ENCODE measurements at regions not wholly inside any gene's neighbourhood (a gene's known extent, or its start where the extent isn't known, plus 50 kb on each side); places are given as distances from the start of the nearest gene placed in this dataset.

- Histone ChIP-seq H4K20me1 (ENCODE audit: insufficient read depth, low read length) (no peaks in the 10 kb centered on the region), H3K27ac (ENCODE audit: low read length) (no peak overlapping the region), H3K4me2 (ENCODE audit: low read length) (no peak overlapping the region), H3K27me3 (ENCODE audit: low read depth, low read length) (peaks cover 6% of the 10 kb centered on the region; the same call in 1 of the 2 replicates), H3K36me3 (replicated peaks; ENCODE audit: low read depth, low read length) (no peaks in the 10 kb centered on the region), H3K9ac (ENCODE audit: low read length) (no peak overlapping the region), H2AFZ (ENCODE audit: low read depth, low read length) (no peak overlapping the region), H3K4me1 (ENCODE audit: low read length) (no peaks in the 10 kb centered on the region), H3K4me3 (ENCODE audit: low read length) (no peak overlapping the region), H3K79me2 (ENCODE audit: low read length) (no peaks in the 10 kb centered on the region), H3K9me3 (ENCODE audit: insufficient read depth, low read length) (no peaks in the 10 kb centered on the region)
- TF ChIP-seq CTCF (IDR thresholded peaks at IDR 0.05; ENCODE audit: low read depth, low read length) (no peak), EZH2phosphoT487 (IDR thresholded peaks at IDR 0.05; ENCODE audit: low read depth) (no peak)
Observed at GRCh38 chr16:85316944-85317343, 204.7 kb upstream of the CIBAR2 start.

- Histone ChIP-seq H2AFZ (ENCODE audit: low read depth, low read length) (no peak overlapping the region), H3K9ac (ENCODE audit: low read length) (no peak overlapping the region), H3K27ac (ENCODE audit: low read length) (no peak overlapping the region), H3K4me3 (ENCODE audit: low read length) (no peak overlapping the region), H3K36me3 (replicated peaks; ENCODE audit: low read depth, low read length) (no peaks in the 10 kb centered on the region), H3K4me2 (ENCODE audit: low read length) (no peak overlapping the region), H4K20me1 (ENCODE audit: insufficient read depth, low read length) (no peaks in the 10 kb centered on the region), H3K27me3 (ENCODE audit: low read depth, low read length) (peaks cover under 1% of the 10 kb centered on the region; the same call in 1 of the 2 replicates), H3K4me1 (ENCODE audit: low read length) (no peaks in the 10 kb centered on the region), H3K9me3 (ENCODE audit: insufficient read depth, low read length) (no peaks in the 10 kb centered on the region), H3K79me2 (ENCODE audit: low read length) (no peaks in the 10 kb centered on the region)
- no peak for TF ChIP-seq EZH2phosphoT487 (IDR thresholded peaks at IDR 0.05; ENCODE audit: low read depth)
- no peak for TF ChIP-seq CTCF (IDR thresholded peaks at IDR 0.05; ENCODE audit: low read depth, low read length)
Observed at GRCh38 chr16:85317704-85318103, 205.4 kb upstream of the CIBAR2 start.

- no peaks in the 10 kb centered on the region for H3K27me3 ChIP-seq (ENCODE audit: low read depth, low read length)
- TF ChIP-seq CTCF (IDR thresholded peaks at IDR 0.05; ENCODE audit: low read depth, low read length): no peak
- TF ChIP-seq EZH2phosphoT487 (IDR thresholded peaks at IDR 0.05; ENCODE audit: low read depth): no peak
- H4K20me1 ChIP-seq (ENCODE audit: insufficient read depth, low read length): no peaks in the 10 kb centered on the region
- no peak overlapping the region for H3K27ac ChIP-seq (ENCODE audit: low read length)
- no peaks in the 10 kb centered on the region for H3K4me1 ChIP-seq (ENCODE audit: low read length)
- H3K9me3 ChIP-seq (ENCODE audit: insufficient read depth, low read length): no peaks in the 10 kb centered on the region
- no peaks in the 10 kb centered on the region for H3K79me2 ChIP-seq (ENCODE audit: low read length)
- H2AFZ ChIP-seq (ENCODE audit: low read depth, low read length): no peak overlapping the region
- H3K4me3 ChIP-seq (ENCODE audit: low read length): no peak overlapping the region
- no peak overlapping the region for H3K4me2 ChIP-seq (ENCODE audit: low read length)
- H3K36me3 ChIP-seq (replicated peaks; ENCODE audit: low read depth, low read length): no peaks in the 10 kb centered on the region
- no peak overlapping the region for H3K9ac ChIP-seq (ENCODE audit: low read length)
Observed at GRCh38 chr16:85319208-85319983, 207.1 kb upstream of the CIBAR2 start.

- H3K9ac ChIP-seq (ENCODE audit: low read length): no peak overlapping the region
- H3K4me1 ChIP-seq (ENCODE audit: low read length): no peaks in the 10 kb centered on the region
- H3K36me3 ChIP-seq (replicated peaks; ENCODE audit: low read depth, low read length): no peaks in the 10 kb centered on the region
- no peak overlapping the region for H3K27ac ChIP-seq (ENCODE audit: low read length)
- H3K4me3 ChIP-seq (ENCODE audit: low read length): no peak overlapping the region
- no peak overlapping the region for H3K4me2 ChIP-seq (ENCODE audit: low read length)
- TF ChIP-seq EZH2phosphoT487 (IDR thresholded peaks at IDR 0.05; ENCODE audit: low read depth) (no peak), CTCF (IDR thresholded peaks at IDR 0.05; ENCODE audit: low read depth, low read length) (no peak)
- no peaks in the 10 kb centered on the region for H3K79me2 ChIP-seq (ENCODE audit: low read length)
- H2AFZ ChIP-seq (ENCODE audit: low read depth, low read length): no peak overlapping the region
- H4K20me1 ChIP-seq (ENCODE audit: insufficient read depth, low read length): no peaks in the 10 kb centered on the region
- H3K9me3 ChIP-seq (ENCODE audit: insufficient read depth, low read length): no peaks in the 10 kb centered on the region
- H3K27me3 ChIP-seq (ENCODE audit: low read depth, low read length): no peaks in the 10 kb centered on the region
Observed at GRCh38 chr16:85319984-85320440, 207.7 kb upstream of the CIBAR2 start.
